IMR-90 (cell line): ENCODE measurements at regions not wholly inside any gene's neighbourhood (a gene's known extent, or its start where the extent isn't known, plus 50 kb on each side); places are given as distances from the start of the nearest gene placed in this dataset.

ENCODE experiments used
- ATAC-seq: fragments of 200-7000 bp; cut with Tn5 transposase; 2 replicates; pipeline ENCODE4 v1.9.1; 2020; ENCODE audit warnings: low read depth, mild to moderate bottlenecking, moderate library complexity
- BruUV-seq: library from RNA; stranded (reverse); fragments of 400-500 nt; replicated peaks from 2 replicates; lab custom pipeline; 2021; lab: Mats Ljungman, UMichigan
- CTCF ChIA-PET: fragments of 300-600 bp; formaldehyde crosslinking; extraction: SDS; loops from one replicate; lab custom pipeline; 2021; ENCODE audit warnings: antibody characterized with exemption; lab: Yijun Ruan, JAX
- POLR2A ChIA-PET: fragments of 300-600 bp; sonication (Branson Sonifier 250); formaldehyde crosslinking; loops from one replicate; lab custom pipeline; 2022; ENCODE audit warnings: antibody characterized with exemption; ENCODE audit not compliant: unreplicated experiment; lab: Charles Lee
- DNase-seq: peaks from one replicate; pipeline ENCODE4 v3.0.0; 2013
- H2AFZ ChIP-seq: replicated peaks from 2 replicates; pipeline ENCODE3; 2013; ENCODE audit warnings: low read length, mild to moderate bottlenecking; ENCODE audit not compliant: poor library complexity
- H2AK5ac ChIP-seq: 2 replicates; pipeline ENCODE4 v1.6.1; 2013; ENCODE audit warnings: low read depth, low read length, inconsistent platforms
- H2AK9ac ChIP-seq: replicated peaks from 2 replicates; pipeline ENCODE3; 2013; ENCODE audit warnings: mild to moderate bottlenecking, low read depth, low read length, moderate library complexity; ENCODE audit not compliant: poor library complexity
- H2BK120ac ChIP-seq: 2 replicates; pipeline ENCODE4 v1.6.1; 2013; ENCODE audit warnings: low read depth, low read length, inconsistent platforms
- H2BK15ac ChIP-seq: 3 replicates; pipeline ENCODE4 v1.6.1; 2013; ENCODE audit warnings: low read depth, low read length, inconsistent platforms
- H2BK20ac ChIP-seq: 2 replicates; pipeline ENCODE4 v1.6.1; 2013; ENCODE audit warnings: low read depth, mild to moderate bottlenecking, inconsistent platforms, low read length, moderate library complexity
- H2BK5ac ChIP-seq: 2 replicates; pipeline ENCODE4 v1.6.1; 2013; ENCODE audit warnings: mild to moderate bottlenecking, low read depth, low read length, inconsistent platforms; ENCODE audit not compliant: poor library complexity, severe bottlenecking
- H3K14ac ChIP-seq: replicated peaks from 2 replicates; pipeline ENCODE4 v1.6.1; 2013; ENCODE audit warnings: low read depth, low read length, inconsistent platforms
- H3K18ac ChIP-seq: 2 replicates; pipeline ENCODE4 v1.6.1; 2013; ENCODE audit warnings: low read depth, low read length, control low read depth
- H3K23ac ChIP-seq: 2 replicates; pipeline ENCODE4 v1.6.1; 2013; ENCODE audit warnings: low read depth, low read length, inconsistent platforms
- H3K27ac ChIP-seq: 2 replicates; pipeline ENCODE4 v1.5.1; 2013; ENCODE audit warnings: mild to moderate bottlenecking, control low read depth, low read length; ENCODE audit not compliant: insufficient read depth
- H3K27me3 ChIP-seq: 2 replicates; pipeline ENCODE4 v1.6.1; 2013; ENCODE audit warnings: low read length; ENCODE audit not compliant: control insufficient read depth, insufficient read depth
- H3K36me3 ChIP-seq: 2 replicates; pipeline ENCODE4 v1.6.1; 2013; ENCODE audit warnings: low read length, mixed read lengths; ENCODE audit not compliant: control insufficient read depth, insufficient read depth
- H3K4ac ChIP-seq: 2 replicates; pipeline ENCODE4 v1.6.1; 2013; ENCODE audit warnings: low read depth, low read length, inconsistent platforms
- H3K4me1 ChIP-seq: 2 replicates; pipeline ENCODE4 v1.6.1; 2013; ENCODE audit warnings: low read length, mixed read lengths; ENCODE audit not compliant: control insufficient read depth, insufficient read depth
- H3K4me2 ChIP-seq: 2 replicates; pipeline ENCODE4 v1.6.1; 2013; ENCODE audit warnings: low read depth, mild to moderate bottlenecking, control low read depth, low read length, moderate library complexity
- H3K4me3 ChIP-seq: 2 replicates; pipeline ENCODE4 v1.5.1; 2013; ENCODE audit warnings: low read depth, mild to moderate bottlenecking, control low read depth, low read length, moderate library complexity; ENCODE audit not compliant: insufficient read depth
- H3K56ac ChIP-seq: 2 replicates; pipeline ENCODE4 v1.6.1; 2013; ENCODE audit warnings: low read length, inconsistent platforms; ENCODE audit not compliant: insufficient read depth; ENCODE audit errors: extremely low read depth
- H3K79me1 ChIP-seq, 2 experiments: 2 replicates each; pipeline ENCODE4 v1.6.1; 2013; ENCODE audit warnings: low read length in 2 of 2, inconsistent platforms in 1 of 2, low read depth in 1 of 2
- H3K9ac ChIP-seq: 2 replicates; pipeline ENCODE4 v1.6.1; 2013; ENCODE audit warnings: low read depth, low read length, control low read depth
- H3K9me1 ChIP-seq: 2 replicates; pipeline ENCODE4 v1.6.1; 2013; ENCODE audit warnings: low read length, inconsistent platforms; ENCODE audit not compliant: insufficient read depth
- H3K9me3 ChIP-seq: 2 replicates; pipeline ENCODE4 v1.6.1; 2013; ENCODE audit warnings: low read length; ENCODE audit not compliant: control insufficient read depth, insufficient read depth
- H4K20me1 ChIP-seq: 2 replicates; pipeline ENCODE4 v1.6.1; 2013; ENCODE audit warnings: low read length, inconsistent platforms; ENCODE audit not compliant: insufficient read depth
- H4K5ac ChIP-seq: 2 replicates; pipeline ENCODE4 v1.6.1; 2013; ENCODE audit warnings: mild to moderate bottlenecking, low read depth, low read length, control low read depth
- H4K8ac ChIP-seq, 2 experiments: 2 replicates each; pipeline ENCODE4 v1.6.1; 2013; ENCODE audit warnings: low read depth in 2 of 2, low read length in 2 of 2, control low read depth in 1 of 2, inconsistent platforms in 1 of 2
- H4K91ac ChIP-seq: 2 replicates; pipeline ENCODE4 v1.6.1; 2013; ENCODE audit warnings: low read depth, low read length, inconsistent platforms; ENCODE audit not compliant: insufficient read depth
- CHD1 ChIP-seq: IDR thresholded peaks from 2 replicates; pipeline ENCODE4 v1.6.1; 2012; ENCODE audit warnings: low read depth, low read length, improper control_type of control experiment
- MXI1 ChIP-seq: IDR thresholded peaks from 2 replicates; pipeline ENCODE4 v1.6.1; 2012; ENCODE audit warnings: low read depth, mild to moderate bottlenecking, low read length, moderate library complexity, borderline replicate concordance
- NFE2L2 ChIP-seq: fragments of 150-350 bp; IDR thresholded peaks from 2 replicates; pipeline ENCODE4 v1.6.1; 2016; ENCODE audit warnings: low read depth, mild to moderate bottlenecking, low read length
- RAD21 ChIP-seq: IDR thresholded peaks from 2 replicates; pipeline ENCODE4 v1.6.1; 2012; ENCODE audit warnings: low read length, improper control_type of control experiment
- SMC3 ChIP-seq: fragments of 150-350 bp; IDR thresholded peaks from 2 replicates; pipeline ENCODE4 v1.6.1; 2016; ENCODE audit warnings: low read depth, mild to moderate bottlenecking, antibody characterized with exemption, low read length, moderate library complexity
- WGBS, 2 experiments: methylation state at CpG; one replicate each; pipeline versions ENCODE4 v1.1.5 to v1.1.7; 2013; ENCODE audit warnings: missing lambda C conversion rate in 2 of 2; ENCODE audit not compliant: insufficient read length in 1 of 2; ENCODE audit errors: extremely low coverage in 2 of 2; 5-methylcytosine and 5-hydroxymethylcytosine counted together
- dilution Hi-C: fragments of 300-500 bp; cut with HindIII; formaldehyde crosslinking; loops from one replicate; pipeline ENCODE4 v1.14.3; 2018; ENCODE audit warnings: low sequenced_read_pairs; ENCODE audit not compliant: unreplicated experiment
- in situ Hi-C: fragments of 300-500 bp; cut with MboI; formaldehyde crosslinking; loops from 3 replicates; pipeline ENCODE4 v1.14.3; 2019; ENCODE audit warnings: low sequenced_read_pairs, inconsistent platforms, mixed read lengths
- intact Hi-C: fragments of 100-400 bp; cut with micrococcal nuclease; formaldehyde crosslinking; loops from 2 replicates; pipeline ENCODE4 v1.10.0; 2022
- TF ChIP-seq, protein P1 (sequence below): fragments of 150-350 bp; IDR thresholded peaks from 2 replicates; pipeline ENCODE4 v1.6.1; 2017; ENCODE audit warnings: mild to moderate bottlenecking, antibody characterized with exemption, low read length, low read depth

DNA sequence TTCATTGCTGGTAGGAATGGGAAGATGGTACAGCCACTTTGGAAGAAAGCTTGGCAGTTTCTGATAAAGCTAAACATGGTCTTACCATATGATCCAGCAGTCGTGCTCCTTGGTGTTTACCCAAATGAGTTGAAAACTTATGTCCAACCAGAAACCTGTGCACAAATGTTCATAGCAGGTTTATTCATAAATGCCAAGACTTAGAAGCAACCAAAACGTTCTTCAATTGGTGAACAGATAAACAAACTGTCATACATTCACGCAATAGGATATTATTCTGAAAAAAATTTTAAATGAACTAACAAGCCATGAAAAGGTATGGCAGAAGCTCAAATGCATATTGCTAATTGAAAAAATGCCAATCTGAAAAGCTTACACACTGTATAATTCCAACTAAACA lies 117.1 kb downstream of the LINC00237 start:
- Histone ChIP-seq H2AK5ac (no peak overlapping the region), H3K27ac (no peak overlapping the region), H2BK20ac (no peak overlapping the region), H3K4me2 (no peak overlapping the region), H4K8ac (no peak overlapping the region), H2AK9ac (no peak overlapping the region), H3K4ac (no peak overlapping the region), H3K4me1 (no peaks in the 10 kb centered on the region), H3K18ac (no peak overlapping the region), H3K4me3 (no peak overlapping the region), H2BK15ac (no peak overlapping the region), H3K27me3 (no peaks in the 10 kb centered on the region), H3K9me3 (peaks cover 6% of the 10 kb centered on the region; the same call in 1 of the 2 replicates), H4K91ac (no peak overlapping the region), H2BK120ac (no peak overlapping the region), H3K23ac (no peak overlapping the region), H3K14ac (no peak overlapping the region), H2AFZ (no peak overlapping the region), H4K20me1 (no peaks in the 10 kb centered on the region), H3K9me1 (no peaks in the 10 kb centered on the region), H3K79me1 (no peaks in the 10 kb centered on the region), H3K36me3 (no peaks in the 10 kb centered on the region), H4K5ac (no peak overlapping the region), H2BK5ac (no peak overlapping the region), H3K9ac (no peak overlapping the region), H3K56ac (no peak overlapping the region)
- in situ Hi-C loops (no loop called here), dilution Hi-C loops (no loop called here), intact Hi-C loops (no loop called here)
- DNase-seq (no peak), ATAC-seq (no peak)
- CTCF ChIA-PET, result interaction anchor here (0.7 kb wide), 1 partner anchor 296 kb away, joined by 3 read pairs; no protein-coding TSS in a partner anchor
- BruUV-seq, result no TSS peak
- POLR2A ChIA-PET, result no interaction called here
- WGBS, 2 experiments, result no CpG with 5 or more reads among the region's 3 CpGs
- TF ChIP-seq RAD21 (no peak), MXI1 (no peak), NFE2L2 (no peak), CHD1 (no peak), SMC3 (no peak)
- TF ChIP-seq, protein P1, sequence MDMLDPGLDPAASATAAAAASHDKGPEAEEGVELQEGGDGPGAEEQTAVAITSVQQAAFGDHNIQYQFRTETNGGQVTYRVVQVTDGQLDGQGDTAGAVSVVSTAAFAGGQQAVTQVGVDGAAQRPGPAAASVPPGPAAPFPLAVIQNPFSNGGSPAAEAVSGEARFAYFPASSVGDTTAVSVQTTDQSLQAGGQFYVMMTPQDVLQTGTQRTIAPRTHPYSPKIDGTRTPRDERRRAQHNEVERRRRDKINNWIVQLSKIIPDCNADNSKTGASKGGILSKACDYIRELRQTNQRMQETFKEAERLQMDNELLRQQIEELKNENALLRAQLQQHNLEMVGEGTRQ, result no peak
